HEK293 (cell line): ENCODE measurements at regions not wholly inside any gene's neighbourhood (a gene's known extent, or its start where the extent isn't known, plus 50 kb on each side); places are given as distances from the start of the nearest gene placed in this dataset.

Source experiments
- ATF2 ChIP-seq: fragments of 450-650 bp; formaldehyde crosslinking; IDR thresholded peaks from 2 replicates; pipeline ENCODE4 v1.5.1; 2016; ENCODE audit warnings: missing biosample characterization, missing genetic modification characterization, low read depth
- BCL11A ChIP-seq: fragments of 450-650 bp; formaldehyde crosslinking; IDR thresholded peaks from 2 replicates; pipeline ENCODE4 v1.5.1; 2016; ENCODE audit warnings: low read depth, missing biosample characterization, missing genetic modification characterization
- CTCF ChIP-seq: fragments of 450-650 bp; formaldehyde crosslinking; IDR thresholded peaks from 2 replicates; pipeline ENCODE4 v1.5.1; 2016; ENCODE audit warnings: missing biosample characterization, missing genetic modification characterization
- ELK4 ChIP-seq: IDR thresholded peaks from 2 replicates; pipeline ENCODE4 v1.6.1; 2011; ENCODE audit warnings: mild to moderate bottlenecking, low read depth, low read length, borderline replicate concordance
- KLF9 ChIP-seq: fragments of 450-650 bp; formaldehyde crosslinking; IDR thresholded peaks from 2 replicates; pipeline ENCODE4 v1.5.1; 2016; ENCODE audit warnings: missing biosample characterization, missing genetic modification characterization, low read depth
- PBX3 ChIP-seq: sonication (generic); formaldehyde crosslinking; IDR thresholded peaks from 2 replicates; pipeline ENCODE4 v1.8.1; 2022; ENCODE audit warnings: mild to moderate bottlenecking, moderate library complexity, missing genetic modification reagents
- YY1 ChIP-seq: fragments of 450-650 bp; formaldehyde crosslinking; IDR thresholded peaks from 2 replicates; pipeline ENCODE4 v1.5.1; 2018; ENCODE audit warnings: missing biosample characterization, missing genetic modification characterization
- ZNF24 ChIP-seq: fragments of 450-650 bp; formaldehyde crosslinking; IDR thresholded peaks from 2 replicates; pipeline ENCODE4 v1.5.1; 2016; ENCODE audit warnings: missing biosample characterization, missing genetic modification characterization
- ZNF324 ChIP-seq: fragments of 450-650 bp; formaldehyde crosslinking; IDR thresholded peaks from 2 replicates; pipeline ENCODE4 v1.5.1; 2016; ENCODE audit warnings: missing biosample characterization, missing genetic modification characterization
- ZNF423 ChIP-seq: fragments of 450-650 bp; formaldehyde crosslinking; IDR thresholded peaks from 2 replicates; pipeline ENCODE4 v1.5.1; 2016; ENCODE audit warnings: missing biosample characterization, missing genetic modification characterization
- ZNF639 ChIP-seq: fragments of 450-650 bp; formaldehyde crosslinking; IDR thresholded peaks from 2 replicates; pipeline ENCODE4 v1.5.1; 2016; ENCODE audit warnings: missing biosample characterization, missing genetic modification characterization
- ZNF670 ChIP-seq: fragments of 450-650 bp; formaldehyde crosslinking; IDR thresholded peaks from 2 replicates; pipeline ENCODE4 v1.5.1; 2016; ENCODE audit warnings: missing biosample characterization, missing genetic modification characterization, low read depth
- ZNF692 ChIP-seq: fragments of 450-650 bp; formaldehyde crosslinking; IDR thresholded peaks from 2 replicates; pipeline ENCODE4 v1.5.1; 2016; ENCODE audit warnings: missing biosample characterization, missing genetic modification characterization
- ZNF785 ChIP-seq: fragments of 450-650 bp; formaldehyde crosslinking; IDR thresholded peaks from 2 replicates; pipeline ENCODE4 v1.5.1; 2016; ENCODE audit warnings: missing biosample characterization, missing genetic modification characterization

GRCh38 chr6:140636908-140637402, 1262.5 kb upstream of the CITED2 start:
- TF ChIP-seq ZNF670 (tag by site-specific recombination) (no peak), CTCF (tag by site-specific recombination) (no peak), YY1 (tag by site-specific recombination) (no peak), ZNF24 (tag by site-specific recombination) (no peak), KLF9 (tag by site-specific recombination) (no peak), ZNF692 (tag by site-specific recombination) (no peak), BCL11A (tag by site-specific recombination) (no peak), ATF2 (no peak), ZNF639 (tag by site-specific recombination) (no peak), ZNF324 (tag by site-specific recombination) (no peak), ELK4 (no peak), ZNF423 (tag by site-specific recombination) (no peak), ZNF785 (tag by site-specific recombination) (no peak), PBX3 (CRISPR knock-in tag) (no peak)
